Fibroblast of lung (primary cell): ENCODE measurements at regions not wholly inside any gene's neighbourhood (a gene's known extent, or its start where the extent isn't known, plus 50 kb on each side); places are given as distances from the start of the nearest gene placed in this dataset.

ENCODE experiments used
- DNase-seq, 2 donors: peaks; one replicate each; pipeline versions ENCODE4 v3.0.0 to v3.0.0-alpha.2; 2010; ENCODE audit warnings: low read depth in 2 of 2
- H2AFZ ChIP-seq: 2 replicates; pipeline ENCODE4 v1.5.1; 2012; ENCODE audit warnings: low read length, control low read depth, inconsistent platforms
- H3K27ac ChIP-seq: 2 replicates; pipeline ENCODE4 v1.5.1; 2011; ENCODE audit warnings: low read length, control low read depth; ENCODE audit not compliant: insufficient read depth
- H3K27me3 ChIP-seq: 2 replicates; pipeline ENCODE4 v1.5.1; 2011; ENCODE audit warnings: mild to moderate bottlenecking, low read length; ENCODE audit not compliant: control insufficient read depth, insufficient read depth
- H3K36me3 ChIP-seq: 2 replicates; pipeline ENCODE4 v1.5.1; 2011; ENCODE audit warnings: low read length; ENCODE audit not compliant: control insufficient read depth, insufficient read depth
- H3K4me1 ChIP-seq: 2 replicates; pipeline ENCODE4 v1.5.1; 2011; ENCODE audit warnings: low read length; ENCODE audit not compliant: control insufficient read depth, insufficient read depth; ENCODE audit errors: extremely low read depth
- H3K4me2 ChIP-seq: 2 replicates; pipeline ENCODE4 v1.5.1; 2011; ENCODE audit warnings: low read length, control low read depth; ENCODE audit not compliant: insufficient read depth; ENCODE audit errors: extremely low read depth
- H3K4me3 ChIP-seq, 4 experiments: fragments of 200-600 bp in 1 of 4; sonication (generic) in 1 of 4; replicated peaks in 1 of 4; 2 replicates each; pipeline ENCODE4 v1.5.1; 2011 to 2016; ENCODE audit warnings: low read length in 4 of 4, low read depth in 3 of 4, mild to moderate bottlenecking in 3 of 4, control low read depth in 2 of 4, inconsistent platforms in 1 of 4, mixed read lengths in 1 of 4; ENCODE audit not compliant: insufficient read depth in 1 of 4; ENCODE audit errors: control extremely low read depth in 1 of 4
- H3K79me2 ChIP-seq: 2 replicates; pipeline ENCODE4 v1.5.1; 2012; ENCODE audit warnings: mild to moderate bottlenecking, low read length, inconsistent platforms; ENCODE audit not compliant: control insufficient read depth, insufficient read depth
- H3K9ac ChIP-seq: 2 replicates; pipeline ENCODE4 v1.5.1; 2011; ENCODE audit warnings: mild to moderate bottlenecking, low read length, control low read depth; ENCODE audit not compliant: insufficient read depth
- H3K9me3 ChIP-seq: 2 replicates; pipeline ENCODE4 v1.5.1; 2012; ENCODE audit warnings: low read depth, low read length; ENCODE audit not compliant: control insufficient read depth, insufficient read depth
- H4K20me1 ChIP-seq: 2 replicates; pipeline ENCODE4 v1.5.1; 2011; ENCODE audit warnings: low read length; ENCODE audit not compliant: control insufficient read depth, insufficient read depth; ENCODE audit errors: extremely low read depth
- CTCF ChIP-seq, 2 donors: IDR thresholded peaks in 1 of 2; conservative IDR thresholded peaks in 1 of 2; 1 replicate in 1 of 2; 2 replicates in 1 of 2; pipeline ENCODE4 v1.5.1; 2011 to 2012; ENCODE audit warnings: low read length in 2 of 2, control low read depth in 1 of 2, inconsistent platforms in 1 of 2, low read depth in 1 of 2, mild to moderate bottlenecking in 1 of 2
- EZH2 ChIP-seq: IDR thresholded peaks from 2 replicates; pipeline ENCODE4 v1.5.1; 2012; ENCODE audit warnings: low read length, control low read depth, mild to moderate bottlenecking; ENCODE audit errors: missing control alignments

DNA sequence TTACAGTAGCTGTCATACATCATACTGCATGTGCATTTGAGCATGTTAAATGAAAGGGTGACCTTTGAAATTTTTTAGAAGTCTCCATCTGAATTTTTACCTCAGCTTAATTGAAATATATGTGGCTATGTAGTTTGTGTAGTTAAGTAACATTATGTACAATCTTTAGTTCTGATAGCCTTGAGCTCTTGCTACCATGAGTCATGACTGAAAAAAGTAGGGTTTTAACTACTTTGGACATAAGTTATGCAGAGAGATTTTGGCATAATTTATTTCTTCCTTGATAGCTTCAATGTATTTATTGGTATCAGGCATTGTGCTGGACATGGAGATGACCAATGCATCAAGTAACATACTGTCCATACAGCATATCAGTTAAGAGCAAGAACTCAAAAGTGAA, 376.5 kb upstream of the ZNF717 start:
- no peaks in the 10 kb centered on the region for H3K79me2 ChIP-seq
- TF ChIP-seq CTCF (conservative IDR thresholded peaks at IDR 0.05 in 1 of 2, IDR thresholded peaks at IDR 0.05 in 1 of 2; ENCODE audit: low read depth in 1 of 2, low read length in 2 of 2) (no peak), EZH2 (no peak)
- H3K36me3 ChIP-seq, result no peaks in the 10 kb centered on the region
- H2AFZ ChIP-seq, result no peak overlapping the region
- no peaks in the 10 kb centered on the region for H4K20me1 ChIP-seq
- no peaks in the 10 kb centered on the region for H3K9me3 ChIP-seq
- H3K27me3 ChIP-seq, result no peaks in the 10 kb centered on the region
- no peak overlapping the region for H3K9ac ChIP-seq
- H3K4me1 ChIP-seq, result no peaks in the 10 kb centered on the region
- no peak for DNase-seq
- no peak overlapping the region for H3K4me2 ChIP-seq
- no peak overlapping the region for H3K4me3 ChIP-seq
- H3K27ac ChIP-seq, result no peak overlapping the region

- Histone ChIP-seq H3K27me3 (no peaks in the 10 kb centered on the region), H3K36me3 (no peaks in the 10 kb centered on the region), H3K4me3 (no peak overlapping the region), H3K4me1 (no peaks in the 10 kb centered on the region), H3K9ac (no peak overlapping the region), H3K9me3 (no peaks in the 10 kb centered on the region), H3K79me2 (no peaks in the 10 kb centered on the region), H4K20me1 (no peaks in the 10 kb centered on the region), H3K4me2 (no peak overlapping the region), H3K27ac (no peak overlapping the region), H2AFZ (no peak overlapping the region)
- no peak for TF ChIP-seq CTCF (conservative IDR thresholded peaks at IDR 0.05 in 1 of 2, IDR thresholded peaks at IDR 0.05 in 1 of 2; ENCODE audit: low read depth in 1 of 2, low read length in 2 of 2)
- TF ChIP-seq EZH2, result no peak
- no peak for DNase-seq
Observed at GRCh38 chr3:76171647-76172046, 386.3 kb upstream of the ZNF717 start.

- H3K4me3 ChIP-seq, result no peak overlapping the region
- no peak overlapping the region for H3K9ac ChIP-seq
- no peaks in the 10 kb centered on the region for H4K20me1 ChIP-seq
- no peak overlapping the region for H3K4me2 ChIP-seq
- H3K4me1 ChIP-seq, result no peaks in the 10 kb centered on the region
- H3K27me3 ChIP-seq, result no peaks in the 10 kb centered on the region
- no peaks in the 10 kb centered on the region for H3K79me2 ChIP-seq
- H3K36me3 ChIP-seq, result no peaks in the 10 kb centered on the region
- H3K9me3 ChIP-seq, result no peaks in the 10 kb centered on the region
- TF ChIP-seq CTCF (conservative IDR thresholded peaks at IDR 0.05 in 1 of 2, IDR thresholded peaks at IDR 0.05 in 1 of 2; ENCODE audit: low read depth in 1 of 2, low read length in 2 of 2) (no peak), EZH2 (no peak)
- H3K27ac ChIP-seq, result no peak overlapping the region
- no peak overlapping the region for H2AFZ ChIP-seq
- no peak for DNase-seq
Observed at GRCh38 chr3:76177610-76178009, 392.3 kb upstream of the ZNF717 start.
